ENCODE measurements at regions not wholly inside any gene's neighbourhood (a gene's known extent, or its start where the extent isn't known, plus 50 kb on each side); places are given as distances from the start of the nearest gene placed in this dataset.

DNA sequence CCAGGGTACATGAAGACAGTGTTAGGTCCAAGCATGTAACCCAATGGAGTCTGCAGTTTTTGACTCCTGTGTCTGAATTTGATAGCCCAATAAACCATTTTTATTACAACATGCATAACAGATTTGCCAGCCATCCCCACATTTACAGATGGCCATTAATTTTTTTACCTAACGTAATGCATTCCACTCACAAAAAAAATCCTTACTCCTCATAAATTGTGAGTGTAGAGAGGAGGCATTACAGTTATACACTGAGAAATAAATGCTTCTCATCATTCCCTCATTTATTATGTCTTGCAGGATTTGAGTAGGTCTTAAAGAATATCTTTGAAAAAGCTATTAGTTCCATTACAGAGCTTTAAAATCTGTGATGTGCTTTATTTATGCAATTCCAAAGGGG is 193.8 kb downstream of the CMPK2 start:
- TF ChIP-seq MEF2A (IDR thresholded peaks at IDR 0.05; ENCODE audit: borderline replicate concordance, low read depth), result no peak
- TF ChIP-seq, protein P1, sequence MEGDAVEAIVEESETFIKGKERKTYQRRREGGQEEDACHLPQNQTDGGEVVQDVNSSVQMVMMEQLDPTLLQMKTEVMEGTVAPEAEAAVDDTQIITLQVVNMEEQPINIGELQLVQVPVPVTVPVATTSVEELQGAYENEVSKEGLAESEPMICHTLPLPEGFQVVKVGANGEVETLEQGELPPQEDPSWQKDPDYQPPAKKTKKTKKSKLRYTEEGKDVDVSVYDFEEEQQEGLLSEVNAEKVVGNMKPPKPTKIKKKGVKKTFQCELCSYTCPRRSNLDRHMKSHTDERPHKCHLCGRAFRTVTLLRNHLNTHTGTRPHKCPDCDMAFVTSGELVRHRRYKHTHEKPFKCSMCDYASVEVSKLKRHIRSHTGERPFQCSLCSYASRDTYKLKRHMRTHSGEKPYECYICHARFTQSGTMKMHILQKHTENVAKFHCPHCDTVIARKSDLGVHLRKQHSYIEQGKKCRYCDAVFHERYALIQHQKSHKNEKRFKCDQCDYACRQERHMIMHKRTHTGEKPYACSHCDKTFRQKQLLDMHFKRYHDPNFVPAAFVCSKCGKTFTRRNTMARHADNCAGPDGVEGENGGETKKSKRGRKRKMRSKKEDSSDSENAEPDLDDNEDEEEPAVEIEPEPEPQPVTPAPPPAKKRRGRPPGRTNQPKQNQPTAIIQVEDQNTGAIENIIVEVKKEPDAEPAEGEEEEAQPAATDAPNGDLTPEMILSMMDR (IDR thresholded peaks at IDR 0.05), result no peak
- TF ChIP-seq NFIC (IDR thresholded peaks at IDR 0.05; ENCODE audit: borderline replicate concordance), result no peak
- TF ChIP-seq, protein P2, sequence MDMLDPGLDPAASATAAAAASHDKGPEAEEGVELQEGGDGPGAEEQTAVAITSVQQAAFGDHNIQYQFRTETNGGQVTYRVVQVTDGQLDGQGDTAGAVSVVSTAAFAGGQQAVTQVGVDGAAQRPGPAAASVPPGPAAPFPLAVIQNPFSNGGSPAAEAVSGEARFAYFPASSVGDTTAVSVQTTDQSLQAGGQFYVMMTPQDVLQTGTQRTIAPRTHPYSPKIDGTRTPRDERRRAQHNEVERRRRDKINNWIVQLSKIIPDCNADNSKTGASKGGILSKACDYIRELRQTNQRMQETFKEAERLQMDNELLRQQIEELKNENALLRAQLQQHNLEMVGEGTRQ (IDR thresholded peaks at IDR 0.05; ENCODE audit: borderline replicate concordance, low read depth, low read length), result no peak
- no peak for TF ChIP-seq FOSL2 (IDR thresholded peaks at IDR 0.05; ENCODE audit: borderline replicate concordance, low read depth)
- TF ChIP-seq, protein P3, sequence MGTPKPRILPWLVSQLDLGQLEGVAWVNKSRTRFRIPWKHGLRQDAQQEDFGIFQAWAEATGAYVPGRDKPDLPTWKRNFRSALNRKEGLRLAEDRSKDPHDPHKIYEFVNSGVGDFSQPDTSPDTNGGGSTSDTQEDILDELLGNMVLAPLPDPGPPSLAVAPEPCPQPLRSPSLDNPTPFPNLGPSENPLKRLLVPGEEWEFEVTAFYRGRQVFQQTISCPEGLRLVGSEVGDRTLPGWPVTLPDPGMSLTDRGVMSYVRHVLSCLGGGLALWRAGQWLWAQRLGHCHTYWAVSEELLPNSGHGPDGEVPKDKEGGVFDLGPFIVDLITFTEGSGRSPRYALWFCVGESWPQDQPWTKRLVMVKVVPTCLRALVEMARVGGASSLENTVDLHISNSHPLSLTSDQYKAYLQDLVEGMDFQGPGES (IDR thresholded peaks at IDR 0.05; ENCODE audit: low read depth, low read length), result no peak
- TF ChIP-seq SMC3 (IDR thresholded peaks at IDR 0.05; ENCODE audit: low read depth, low read length), result no peak
- TF ChIP-seq, protein P4, sequence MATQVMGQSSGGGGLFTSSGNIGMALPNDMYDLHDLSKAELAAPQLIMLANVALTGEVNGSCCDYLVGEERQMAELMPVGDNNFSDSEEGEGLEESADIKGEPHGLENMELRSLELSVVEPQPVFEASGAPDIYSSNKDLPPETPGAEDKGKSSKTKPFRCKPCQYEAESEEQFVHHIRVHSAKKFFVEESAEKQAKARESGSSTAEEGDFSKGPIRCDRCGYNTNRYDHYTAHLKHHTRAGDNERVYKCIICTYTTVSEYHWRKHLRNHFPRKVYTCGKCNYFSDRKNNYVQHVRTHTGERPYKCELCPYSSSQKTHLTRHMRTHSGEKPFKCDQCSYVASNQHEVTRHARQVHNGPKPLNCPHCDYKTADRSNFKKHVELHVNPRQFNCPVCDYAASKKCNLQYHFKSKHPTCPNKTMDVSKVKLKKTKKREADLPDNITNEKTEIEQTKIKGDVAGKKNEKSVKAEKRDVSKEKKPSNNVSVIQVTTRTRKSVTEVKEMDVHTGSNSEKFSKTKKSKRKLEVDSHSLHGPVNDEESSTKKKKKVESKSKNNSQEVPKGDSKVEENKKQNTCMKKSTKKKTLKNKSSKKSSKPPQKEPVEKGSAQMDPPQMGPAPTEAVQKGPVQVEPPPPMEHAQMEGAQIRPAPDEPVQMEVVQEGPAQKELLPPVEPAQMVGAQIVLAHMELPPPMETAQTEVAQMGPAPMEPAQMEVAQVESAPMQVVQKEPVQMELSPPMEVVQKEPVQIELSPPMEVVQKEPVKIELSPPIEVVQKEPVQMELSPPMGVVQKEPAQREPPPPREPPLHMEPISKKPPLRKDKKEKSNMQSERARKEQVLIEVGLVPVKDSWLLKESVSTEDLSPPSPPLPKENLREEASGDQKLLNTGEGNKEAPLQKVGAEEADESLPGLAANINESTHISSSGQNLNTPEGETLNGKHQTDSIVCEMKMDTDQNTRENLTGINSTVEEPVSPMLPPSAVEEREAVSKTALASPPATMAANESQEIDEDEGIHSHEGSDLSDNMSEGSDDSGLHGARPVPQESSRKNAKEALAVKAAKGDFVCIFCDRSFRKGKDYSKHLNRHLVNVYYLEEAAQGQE (IDR thresholded peaks at IDR 0.05; ENCODE audit: low read depth, low read length), result no peak
- no peak for TF ChIP-seq CHD2 (IDR thresholded peaks at IDR 0.05; ENCODE audit: low read length, partially characterized antibody)

Measured in SK-N-SH (cell line).